ENCODE measurements at regions not wholly inside any gene's neighbourhood (a gene's known extent, or its start where the extent isn't known, plus 50 kb on each side); places are given as distances from the start of the nearest gene placed in this dataset.

DNA sequence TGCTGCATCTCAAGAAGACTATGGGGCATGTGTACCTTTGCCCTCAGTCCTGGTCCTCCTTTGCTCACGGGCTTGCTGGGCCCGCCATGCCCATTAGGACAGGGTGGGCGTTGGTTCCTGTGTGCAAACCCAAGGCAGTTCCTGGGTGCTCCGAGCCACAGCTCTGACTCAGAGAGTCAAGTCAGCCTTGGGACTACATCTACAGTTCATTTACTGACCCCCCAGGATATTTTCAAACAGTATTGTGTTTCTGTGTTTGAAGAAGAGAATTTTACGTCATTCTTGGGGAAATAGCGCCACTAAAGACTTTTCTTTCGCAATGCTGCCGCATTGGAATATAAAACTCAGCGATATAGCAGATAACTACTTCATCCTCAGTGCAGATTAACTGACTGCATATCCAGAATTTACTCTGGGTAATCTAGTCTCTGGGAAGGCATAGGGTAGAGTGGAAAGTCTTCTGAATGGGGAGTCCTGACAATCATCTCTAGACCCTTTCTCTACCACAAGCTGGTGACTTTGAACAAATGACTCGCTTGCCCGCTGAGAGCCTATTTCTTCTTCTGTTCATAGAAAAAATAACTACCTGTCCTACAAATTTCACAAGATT, 638.9 kb upstream of the FZD8 start:
- intact Hi-C loops (cut with micrococcal nuclease; ENCODE audit: unreplicated experiment) (no loop called here), in situ Hi-C loops (cut with MboI) (no loop called here)
- 25% methylated on average over 11 of the region's 11 CpGs for WGBS (ENCODE audit: insufficient coverage, insufficient replicate concordance, low lambda C conversion rate, missing lambda C conversion rate)
- no peaks in the 10 kb centered on the region for H3K36me3 ChIP-seq (ENCODE audit: control insufficient read depth in 2 of 2, insufficient read depth in 2 of 2, low read length in 1 of 2)
- no peak for TF ChIP-seq TCF12 (IDR thresholded peaks at IDR 0.05; ENCODE audit: low read depth, low read length)
- TF ChIP-seq, protein P1, sequence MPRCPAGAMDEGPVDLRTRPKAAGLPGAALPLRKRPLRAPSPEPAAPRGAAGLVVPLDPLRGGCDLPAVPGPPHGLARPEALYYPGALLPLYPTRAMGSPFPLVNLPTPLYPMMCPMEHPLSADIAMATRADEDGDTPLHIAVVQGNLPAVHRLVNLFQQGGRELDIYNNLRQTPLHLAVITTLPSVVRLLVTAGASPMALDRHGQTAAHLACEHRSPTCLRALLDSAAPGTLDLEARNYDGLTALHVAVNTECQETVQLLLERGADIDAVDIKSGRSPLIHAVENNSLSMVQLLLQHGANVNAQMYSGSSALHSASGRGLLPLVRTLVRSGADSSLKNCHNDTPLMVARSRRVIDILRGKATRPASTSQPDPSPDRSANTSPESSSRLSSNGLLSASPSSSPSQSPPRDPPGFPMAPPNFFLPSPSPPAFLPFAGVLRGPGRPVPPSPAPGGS (IDR thresholded peaks at IDR 0.05; ENCODE audit: borderline replicate concordance, insufficient read depth, low read depth, low read length, poor library complexity, severe bottlenecking), result no peak
- no peak for TF ChIP-seq SREBF2 (IDR thresholded peaks at IDR 0.05; ENCODE audit: low read length)
- TF ChIP-seq RB1 (IDR thresholded peaks at IDR 0.05; ENCODE audit: borderline replicate concordance), result no peak
- no peak for TF ChIP-seq SIN3A (IDR thresholded peaks at IDR 0.05; ENCODE audit: low read depth, low read length)
- TF ChIP-seq SRF (IDR thresholded peaks at IDR 0.05; ENCODE audit: low read depth in 2 of 2, low read length in 2 of 2), result no peak
- TF ChIP-seq RAD21 (IDR thresholded peaks at IDR 0.05; ENCODE audit: insufficient read depth, low read depth, low read length), result no peak
- no peak for TF ChIP-seq FOXK2 (IDR thresholded peaks at IDR 0.05)
- TF ChIP-seq JUNB (IDR thresholded peaks at IDR 0.05), result no peak
- TF ChIP-seq, protein P2, sequence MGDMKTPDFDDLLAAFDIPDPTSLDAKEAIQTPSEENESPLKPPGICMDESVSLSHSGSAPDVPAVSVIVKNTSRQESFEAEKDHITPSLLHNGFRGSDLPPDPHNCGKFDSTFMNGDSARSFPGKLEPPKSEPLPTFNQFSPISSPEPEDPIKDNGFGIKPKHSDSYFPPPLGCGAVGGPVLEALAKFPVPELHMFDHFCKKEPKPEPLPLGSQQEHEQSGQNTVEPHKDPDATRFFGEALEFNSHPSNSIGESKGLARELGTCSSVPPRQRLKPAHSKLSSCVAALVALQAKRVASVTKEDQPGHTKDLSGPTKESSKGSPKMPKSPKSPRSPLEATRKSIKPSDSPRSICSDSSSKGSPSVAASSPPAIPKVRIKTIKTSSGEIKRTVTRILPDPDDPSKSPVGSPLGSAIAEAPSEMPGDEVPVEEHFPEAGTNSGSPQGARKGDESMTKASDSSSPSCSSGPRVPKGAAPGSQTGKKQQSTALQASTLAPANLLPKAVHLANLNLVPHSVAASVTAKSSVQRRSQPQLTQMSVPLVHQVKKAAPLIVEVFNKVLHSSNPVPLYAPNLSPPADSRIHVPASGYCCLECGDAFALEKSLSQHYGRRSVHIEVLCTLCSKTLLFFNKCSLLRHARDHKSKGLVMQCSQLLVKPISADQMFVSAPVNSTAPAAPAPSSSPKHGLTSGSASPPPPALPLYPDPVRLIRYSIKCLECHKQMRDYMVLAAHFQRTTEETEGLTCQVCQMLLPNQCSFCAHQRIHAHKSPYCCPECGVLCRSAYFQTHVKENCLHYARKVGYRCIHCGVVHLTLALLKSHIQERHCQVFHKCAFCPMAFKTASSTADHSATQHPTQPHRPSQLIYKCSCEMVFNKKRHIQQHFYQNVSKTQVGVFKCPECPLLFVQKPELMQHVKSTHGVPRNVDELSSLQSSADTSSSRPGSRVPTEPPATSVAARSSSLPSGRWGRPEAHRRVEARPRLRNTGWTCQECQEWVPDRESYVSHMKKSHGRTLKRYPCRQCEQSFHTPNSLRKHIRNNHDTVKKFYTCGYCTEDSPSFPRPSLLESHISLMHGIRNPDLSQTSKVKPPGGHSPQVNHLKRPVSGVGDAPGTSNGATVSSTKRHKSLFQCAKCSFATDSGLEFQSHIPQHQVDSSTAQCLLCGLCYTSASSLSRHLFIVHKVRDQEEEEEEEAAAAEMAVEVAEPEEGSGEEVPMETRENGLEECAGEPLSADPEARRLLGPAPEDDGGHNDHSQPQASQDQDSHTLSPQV (IDR thresholded peaks at IDR 0.05), result no peak
- no peak for TF ChIP-seq LARP7 (IDR thresholded peaks at IDR 0.05)
- TF ChIP-seq POLR2AphosphoS2 (IDR thresholded peaks at IDR 0.05; ENCODE audit: low read depth, low read length), result no peak
- TF ChIP-seq TARDBP (IDR thresholded peaks at IDR 0.05; ENCODE audit: borderline replicate concordance), result no peak
- no peak for TF ChIP-seq NR2C1 (IDR thresholded peaks at IDR 0.05)
- TF ChIP-seq YBX1 (IDR thresholded peaks at IDR 0.05), result no peak
- no peak for TF ChIP-seq CHD1 (IDR thresholded peaks at IDR 0.05; ENCODE audit: low read depth, low read length)
- TF ChIP-seq, protein P3, sequence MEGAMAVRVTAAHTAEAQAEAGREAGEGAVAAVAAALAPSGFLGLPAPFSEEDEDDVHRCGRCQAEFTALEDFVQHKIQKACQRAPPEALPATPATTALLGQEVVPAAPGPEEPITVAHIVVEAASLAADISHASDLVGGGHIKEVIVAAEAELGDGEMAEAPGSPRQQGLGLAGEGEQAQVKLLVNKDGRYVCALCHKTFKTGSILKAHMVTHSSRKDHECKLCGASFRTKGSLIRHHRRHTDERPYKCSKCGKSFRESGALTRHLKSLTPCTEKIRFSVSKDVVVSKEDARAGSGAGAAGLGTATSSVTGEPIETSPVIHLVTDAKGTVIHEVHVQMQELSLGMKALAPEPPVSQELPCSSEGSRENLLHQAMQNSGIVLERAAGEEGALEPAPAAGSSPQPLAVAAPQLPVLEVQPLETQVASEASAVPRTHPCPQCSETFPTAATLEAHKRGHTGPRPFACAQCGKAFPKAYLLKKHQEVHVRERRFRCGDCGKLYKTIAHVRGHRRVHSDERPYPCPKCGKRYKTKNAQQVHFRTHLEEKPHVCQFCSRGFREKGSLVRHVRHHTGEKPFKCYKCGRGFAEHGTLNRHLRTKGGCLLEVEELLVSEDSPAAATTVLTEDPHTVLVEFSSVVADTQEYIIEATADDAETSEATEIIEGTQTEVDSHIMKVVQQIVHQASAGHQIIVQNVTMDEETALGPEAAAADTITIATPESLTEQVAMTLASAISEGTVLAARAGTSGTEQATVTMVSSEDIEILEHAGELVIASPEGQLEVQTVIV (IDR thresholded peaks at IDR 0.05; ENCODE audit: borderline replicate concordance, partially characterized antibody), result no peak
- no peak for TF ChIP-seq SMAD1 (IDR thresholded peaks at IDR 0.05; ENCODE audit: low read depth, partially characterized antibody)
- TF ChIP-seq ZNF274 (IDR thresholded peaks at IDR 0.05; ENCODE audit: insufficient read depth, insufficient read length), result no peak
- TF ChIP-seq STAT3 (IDR thresholded peaks at IDR 0.05; ENCODE audit: low read depth, low read length), result no peak
- ChIA-PET POLR2A (no interaction called here), RAD21 (ENCODE audit: unreplicated experiment) (no interaction called here), SMC1A (ENCODE audit: uncharacterized antibody, unreplicated experiment) (no interaction called here), CTCF (no interaction called here)
- no peaks in the 10 kb centered on the region for H3K9me3 ChIP-seq (replicated peaks; ENCODE audit: control insufficient read depth, insufficient read depth, low read length)
- no peak overlapping the region for H2AFZ ChIP-seq (ENCODE audit: control insufficient read depth, low read depth, low read length)
- no peaks in the 10 kb centered on the region for H3K27me3 ChIP-seq (replicated peaks in 1 of 2; ENCODE audit: control insufficient read depth in 2 of 2, insufficient read depth in 2 of 2, low read length in 1 of 2)
- no peak for DNase-seq (ENCODE audit: low read depth, low spot score)
- BruUV-seq (replicated peaks), result no TSS peak
- H3K4me1 ChIP-seq (ENCODE audit: control insufficient read depth, insufficient read depth, low read length), result no peaks in the 10 kb centered on the region
- H3K79me2 ChIP-seq (ENCODE audit: control insufficient read depth, insufficient read depth, low read length), result no peaks in the 10 kb centered on the region
- H3K4me2 ChIP-seq (ENCODE audit: control insufficient read depth, insufficient read depth), result no peak overlapping the region
- no peak overlapping the region for H3K4me3 ChIP-seq
- no peak overlapping the region for H3K27ac ChIP-seq (ENCODE audit: control insufficient read depth, insufficient read depth)
- FAIRE-seq, result no peak
- no peak overlapping the region for H3K9ac ChIP-seq (ENCODE audit: control insufficient read depth, insufficient read depth, low read length)
- no peak for ATAC-seq
- no peaks in the 10 kb centered on the region for H4K20me1 ChIP-seq (ENCODE audit: control insufficient read depth, insufficient read depth)
